ENCODE measurements at regions not wholly inside any gene's neighbourhood (a gene's known extent, or its start where the extent isn't known, plus 50 kb on each side); places are given as distances from the start of the nearest gene placed in this dataset.
A peak's percentile ranks its signal among the peaks of the same experiment; 100 is the strongest.

- no CpG with 5 or more reads among the region's 4 CpGs for WGBS (ENCODE audit: extremely low coverage, insufficient read length, low lambda C conversion rate)
- Histone ChIP-seq H3K79me2 (ENCODE audit: insufficient read depth, low read length) (peaks cover 13% of the 10 kb centered on the region; the same call in 1 of the 2 replicates), H4K5ac (ENCODE audit: insufficient read length, low read depth, low read length) (no peak overlapping the region), H2AK5ac (ENCODE audit: insufficient read length, low read length) (no peak overlapping the region), H2AFZ (ENCODE audit: low read length) (no peak overlapping the region), H3K79me1 (ENCODE audit: insufficient read depth, low read depth, low read length, poor library complexity, severe bottlenecking) (peaks cover 8% of the 10 kb centered on the region), H2BK120ac (ENCODE audit: low read depth, low read length, poor library complexity, severe bottlenecking) (no peak overlapping the region), H3K4me1 (ENCODE audit: insufficient read depth, low read length) (peaks cover 2% of the 10 kb centered on the region; the same call in 1 of the 2 replicates), H2BK12ac (ENCODE audit: insufficient read length, low read depth, low read length) (no peak overlapping the region), H3T11ph (ENCODE audit: low read length) (no peak overlapping the region), H3K27ac (ENCODE audit: insufficient read length, low read depth, low read length) (no peak overlapping the region), H3K4ac (ENCODE audit: low read depth, low read length) (no peak overlapping the region), H4K20me1 (ENCODE audit: control insufficient read depth, insufficient read depth, insufficient read length) (no peaks in the 10 kb centered on the region), H3K23me2 (ENCODE audit: insufficient read length, low read depth, low read length, poor library complexity, severe bottlenecking) (no peaks in the 10 kb centered on the region), H3K56ac (ENCODE audit: insufficient read length, low read depth, low read length) (no peak overlapping the region), H3K23ac (ENCODE audit: insufficient read length, low read depth, low read length) (no peak overlapping the region), H3K4me2 (ENCODE audit: insufficient read depth, insufficient read length, low read length) (no peak overlapping the region), H4K91ac (ENCODE audit: insufficient read length, low read depth, low read length) (no peak overlapping the region), H2BK15ac (ENCODE audit: low read depth, low read length) (no peak overlapping the region), H3K14ac (ENCODE audit: insufficient read depth, low read length) (no peak overlapping the region), H3K18ac (ENCODE audit: insufficient read length, low read depth, low read length) (no peak overlapping the region), H3K9me3 (ENCODE audit: control insufficient read depth, low read depth, low read length) (no peaks in the 10 kb centered on the region), H2BK20ac (ENCODE audit: low read depth, low read length, poor library complexity, severe bottlenecking) (peak overlapping the region; percentile 75), H3K27me3 (ENCODE audit: insufficient read depth, low read length) (no peaks in the 10 kb centered on the region), H3K9ac (ENCODE audit: extremely low read depth, insufficient read length, low read length) (no peak overlapping the region), H2BK5ac (ENCODE audit: insufficient read length, low read length) (no peak overlapping the region), H4K8ac (replicated peaks; ENCODE audit: insufficient read length, low read depth, low read length) (no peak overlapping the region)
- Mint-ChIP-seq H3K9me3 (peaks cover 3 to 6% of the 10 kb centered on the region in 2 experiments; a peak in 1 of 5 replicates), H3K27me3 (ENCODE audit: low read depth) (no peaks in the 10 kb centered on the region), H3K4me1 (peaks cover 3 to 7% of the 10 kb centered on the region in 2 experiments; a peak in 1 of 4 replicates), H3K27ac (no peak overlapping the region), H3K4me3 (no peak overlapping the region), H3K36me3 (ENCODE audit: insufficient read depth in 1 of 3, low read depth in 3 of 3) (peaks cover 0 to 5% (median 5%) of the 10 kb centered on the region in 3 experiments; a peak in 4 of 7 replicates)
- DNase-seq: no peak
- TF ChIP-seq CTCF (conservative IDR thresholded peaks at IDR 0.05): no peak
These were observed 849.7 kb downstream of the TBL1XR1 start for GRCh38 chr3:176347424-176348146.

All from H9 (cell line).